ENCODE measurements at regions not wholly inside any gene's neighbourhood (a gene's known extent, or its start where the extent isn't known, plus 50 kb on each side); places are given as distances from the start of the nearest gene placed in this dataset.

GRCh38 chr11:70572974-70573260, 174.6 kb downstream of the CTTN start:
- ChIA-PET RAD21 (ENCODE audit: low non-redundant PET in 1 of 2, low total read pairs in 2 of 2, uncharacterized antibody in 2 of 2, unreplicated experiment in 2 of 2) (no interaction called here), CTCF (no interaction called here), POLR2A (no interaction called here)
- no peak overlapping the region for H2AFZ ChIP-seq (ENCODE audit: low read depth, low read length, poor library complexity, severe bottlenecking)
- peaks cover 7 to 13% of the 10 kb centered on the region in 2 experiments for H3K4me1 ChIP-seq (ENCODE audit: control insufficient read depth in 1 of 2, insufficient read depth in 2 of 2, low read length in 2 of 2)
- no peaks in the 10 kb centered on the region for H3K27me3 ChIP-seq (ENCODE audit: insufficient read depth, low read length)
- H3K9me3 ChIP-seq (ENCODE audit: control insufficient read depth in 1 of 2, insufficient read depth in 1 of 2, low read depth in 1 of 2, low read length in 2 of 2) = no peaks in the 10 kb centered on the region
- no peaks in the 10 kb centered on the region for H4K20me1 ChIP-seq (ENCODE audit: insufficient read depth)
- H3K4me2 ChIP-seq (ENCODE audit: low read length) = no peak overlapping the region
- no peak for TF ChIP-seq SRF (IDR thresholded peaks at IDR 0.05; ENCODE audit: low read depth)
- TF ChIP-seq CBX3 (IDR thresholded peaks at IDR 0.05; ENCODE audit: low read depth) = no peak
- no peak for TF ChIP-seq CEBPB (IDR thresholded peaks at IDR 0.05; ENCODE audit: low read depth)
- TF ChIP-seq MAX (IDR thresholded peaks at IDR 0.05) = no peak
- TF ChIP-seq YY1 (IDR thresholded peaks at IDR 0.05; ENCODE audit: extremely low read depth, insufficient replicate concordance, low read depth, low read length) = no peak
- TF ChIP-seq SIN3A (IDR thresholded peaks at IDR 0.05; ENCODE audit: low read depth) = no peak
- no peak overlapping the region for H3K9ac ChIP-seq (ENCODE audit: low read length)
- no peak overlapping the region for H3K27ac ChIP-seq (ENCODE audit: low read depth, low read length)
- ATAC-seq (no peak), DNase-seq (ENCODE audit: low read depth, low spot score) (no peak)
- no TSS peak for BruUV-seq (replicated peaks)
- no peaks in the 10 kb centered on the region for H3K36me3 ChIP-seq (ENCODE audit: control insufficient read depth in 1 of 2, insufficient read depth in 2 of 2, low read length in 2 of 2)
- no peak overlapping the region for H3K4me3 ChIP-seq (replicated peaks in 1 of 2; ENCODE audit: low read depth in 1 of 2, low read length in 2 of 2)
- H3K79me2 ChIP-seq (ENCODE audit: insufficient read depth, low read length) = no peaks in the 10 kb centered on the region
- no peaks in the 10 kb centered on the region for H3K9me2 ChIP-seq (ENCODE audit: insufficient read depth)
- intact Hi-C loops (cut with micrococcal nuclease) = no loop called here

GRCh38 chr11:70573701-70574151, 175.4 kb downstream of the CTTN start:
- Histone ChIP-seq H3K27me3 (ENCODE audit: insufficient read depth, low read length) (no peaks in the 10 kb centered on the region), H3K9me2 (ENCODE audit: insufficient read depth) (no peaks in the 10 kb centered on the region), H3K79me2 (ENCODE audit: insufficient read depth, low read length) (no peaks in the 10 kb centered on the region), H4K20me1 (ENCODE audit: insufficient read depth) (no peaks in the 10 kb centered on the region), H3K4me2 (ENCODE audit: low read length) (no peak overlapping the region), H3K4me1 (ENCODE audit: control insufficient read depth in 1 of 2, insufficient read depth in 2 of 2, low read length in 2 of 2) (peaks cover 3 to 5% of the 10 kb centered on the region in 2 experiments), H3K4me3 (replicated peaks in 1 of 2; ENCODE audit: low read depth in 1 of 2, low read length in 2 of 2) (no peak overlapping the region), H2AFZ (ENCODE audit: low read depth, low read length, poor library complexity, severe bottlenecking) (no peak overlapping the region), H3K27ac (ENCODE audit: low read depth, low read length) (no peak overlapping the region), H3K9ac (ENCODE audit: low read length) (no peak overlapping the region), H3K9me3 (ENCODE audit: control insufficient read depth in 1 of 2, insufficient read depth in 1 of 2, low read depth in 1 of 2, low read length in 2 of 2) (no peaks in the 10 kb centered on the region), H3K36me3 (ENCODE audit: control insufficient read depth in 1 of 2, insufficient read depth in 2 of 2, low read length in 2 of 2) (no peaks in the 10 kb centered on the region)
- BruUV-seq (replicated peaks) = no TSS peak
- DNase-seq (ENCODE audit: low read depth, low spot score) (no peak), ATAC-seq (no peak)
- CTCF ChIA-PET = no interaction called here
- intact Hi-C loops (cut with micrococcal nuclease) = no loop called here
- POLR2A ChIA-PET = no interaction called here
- TF ChIP-seq SIN3A (IDR thresholded peaks at IDR 0.05; ENCODE audit: low read depth) = no peak
- RAD21 ChIA-PET (ENCODE audit: low non-redundant PET in 1 of 2, low total read pairs in 2 of 2, uncharacterized antibody in 2 of 2, unreplicated experiment in 2 of 2) = no interaction called here
